Neural cell (in vitro differentiated cells): ENCODE measurements at regions not wholly inside any gene's neighbourhood (a gene's known extent, or its start where the extent isn't known, plus 50 kb on each side); places are given as distances from the start of the nearest gene placed in this dataset.

Source experiments
- CTCF ChIP-seq: fragments of 450-650 bp; IDR thresholded peaks from 2 replicates; pipeline ENCODE4 v1.5.1; 2014; ENCODE audit warnings: antibody characterized with exemption, mild to moderate bottlenecking, moderate library complexity; ENCODE audit not compliant: poor library complexity, severe bottlenecking
- EP300 ChIP-seq: fragments of 450-650 bp; conservative IDR thresholded peaks from 2 replicates; pipeline ENCODE4 v1.6.1; 2014; ENCODE audit warnings: antibody characterized with exemption, mild to moderate bottlenecking, moderate library complexity; ENCODE audit not compliant: poor library complexity, severe bottlenecking
- EZH2 ChIP-seq: fragments of 200-600, 300-800 bp; shearing (Covaris generic), sonication (generic); IDR thresholded peaks from 2 replicates; pipeline ENCODE4 v1.6.1; 2014; ENCODE audit warnings: antibody characterized with exemption, low read length, borderline replicate concordance, mild to moderate bottlenecking; ENCODE audit not compliant: insufficient read depth, poor library complexity, severe bottlenecking
- MXI1 ChIP-seq: fragments of 450-650 bp; conservative IDR thresholded peaks from 2 replicates; pipeline ENCODE4 v1.6.1; 2014; ENCODE audit warnings: antibody characterized with exemption, mild to moderate bottlenecking; ENCODE audit not compliant: poor library complexity, severe bottlenecking
- POLR2AphosphoS5 ChIP-seq: IDR thresholded peaks from 2 replicates; pipeline ENCODE4 v1.6.1; 2012
- RAD21 ChIP-seq: fragments of 450-650 bp; conservative IDR thresholded peaks from 2 replicates; pipeline ENCODE4 v1.6.1; 2014; ENCODE audit warnings: antibody characterized with exemption, mild to moderate bottlenecking, moderate library complexity
- SMC3 ChIP-seq: fragments of 450-650 bp; conservative IDR thresholded peaks from 2 replicates; pipeline ENCODE4 v1.6.1; 2014; ENCODE audit warnings: antibody characterized with exemption, mild to moderate bottlenecking, moderate library complexity; ENCODE audit not compliant: poor library complexity
- TAF1 ChIP-seq: IDR thresholded peaks from 2 replicates; pipeline ENCODE4 v1.6.1; 2012; ENCODE audit warnings: low read depth
- TF ChIP-seq, protein P1 (sequence below): IDR thresholded peaks from 2 replicates; pipeline ENCODE4 v1.6.1; 2012; ENCODE audit warnings: borderline replicate concordance

DNA sequence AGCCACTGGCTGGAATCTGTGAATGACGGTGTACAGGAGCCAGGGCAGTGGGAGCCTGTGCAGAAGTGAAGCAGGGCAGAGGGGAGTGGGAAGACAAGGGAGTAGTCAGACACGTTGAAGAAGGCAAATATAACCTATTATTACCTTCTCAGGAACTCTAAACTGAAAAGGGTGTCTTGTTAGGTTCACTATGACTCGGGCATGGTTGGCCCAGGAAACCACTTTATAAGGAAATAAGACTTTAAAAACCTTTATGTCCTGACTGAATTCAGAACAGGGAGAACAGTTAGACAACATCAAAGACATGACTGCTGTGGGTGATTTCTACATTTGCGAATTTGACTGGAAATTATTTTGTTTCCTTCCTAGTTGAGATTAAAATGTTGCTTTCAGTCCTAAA lies 107.5 kb downstream of the ACER2 start:
- TF ChIP-seq RAD21 (no peak), EZH2 (no peak), CTCF (no peak), POLR2AphosphoS5 (no peak), SMC3 (no peak), EP300 (no peak), TAF1 (no peak), MXI1 (no peak)
- TF ChIP-seq, protein P1, sequence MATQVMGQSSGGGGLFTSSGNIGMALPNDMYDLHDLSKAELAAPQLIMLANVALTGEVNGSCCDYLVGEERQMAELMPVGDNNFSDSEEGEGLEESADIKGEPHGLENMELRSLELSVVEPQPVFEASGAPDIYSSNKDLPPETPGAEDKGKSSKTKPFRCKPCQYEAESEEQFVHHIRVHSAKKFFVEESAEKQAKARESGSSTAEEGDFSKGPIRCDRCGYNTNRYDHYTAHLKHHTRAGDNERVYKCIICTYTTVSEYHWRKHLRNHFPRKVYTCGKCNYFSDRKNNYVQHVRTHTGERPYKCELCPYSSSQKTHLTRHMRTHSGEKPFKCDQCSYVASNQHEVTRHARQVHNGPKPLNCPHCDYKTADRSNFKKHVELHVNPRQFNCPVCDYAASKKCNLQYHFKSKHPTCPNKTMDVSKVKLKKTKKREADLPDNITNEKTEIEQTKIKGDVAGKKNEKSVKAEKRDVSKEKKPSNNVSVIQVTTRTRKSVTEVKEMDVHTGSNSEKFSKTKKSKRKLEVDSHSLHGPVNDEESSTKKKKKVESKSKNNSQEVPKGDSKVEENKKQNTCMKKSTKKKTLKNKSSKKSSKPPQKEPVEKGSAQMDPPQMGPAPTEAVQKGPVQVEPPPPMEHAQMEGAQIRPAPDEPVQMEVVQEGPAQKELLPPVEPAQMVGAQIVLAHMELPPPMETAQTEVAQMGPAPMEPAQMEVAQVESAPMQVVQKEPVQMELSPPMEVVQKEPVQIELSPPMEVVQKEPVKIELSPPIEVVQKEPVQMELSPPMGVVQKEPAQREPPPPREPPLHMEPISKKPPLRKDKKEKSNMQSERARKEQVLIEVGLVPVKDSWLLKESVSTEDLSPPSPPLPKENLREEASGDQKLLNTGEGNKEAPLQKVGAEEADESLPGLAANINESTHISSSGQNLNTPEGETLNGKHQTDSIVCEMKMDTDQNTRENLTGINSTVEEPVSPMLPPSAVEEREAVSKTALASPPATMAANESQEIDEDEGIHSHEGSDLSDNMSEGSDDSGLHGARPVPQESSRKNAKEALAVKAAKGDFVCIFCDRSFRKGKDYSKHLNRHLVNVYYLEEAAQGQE = no peak
